GM06990 (cell line): ENCODE measurements at regions not wholly inside any gene's neighbourhood (a gene's known extent, or its start where the extent isn't known, plus 50 kb on each side); places are given as distances from the start of the nearest gene placed in this dataset.

Experiments
- DNase-seq: peaks from one replicate; pipeline ENCODE4 v3.0.0-alpha.2; 2011; ENCODE audit not compliant: insufficient read length; ENCODE audit errors: extremely low read depth
- H3K27me3 ChIP-seq: replicated peaks from 2 replicates; pipeline ENCODE4 v1.6.0; 2011; ENCODE audit warnings: low read length; ENCODE audit not compliant: control insufficient read depth, insufficient read depth
- H3K36me3 ChIP-seq: 2 replicates; pipeline ENCODE4 v1.5.1; 2011; ENCODE audit warnings: low read length; ENCODE audit not compliant: control insufficient read depth, insufficient read depth
- H3K4me3 ChIP-seq: replicated peaks from 2 replicates; pipeline ENCODE4 v1.5.1; 2011; ENCODE audit warnings: low read depth, mild to moderate bottlenecking, control low read depth, low read length
- CTCF ChIP-seq: IDR thresholded peaks from 2 replicates; pipeline ENCODE4 v1.5.1; 2011; ENCODE audit warnings: low read length, control low read depth, mild to moderate bottlenecking, inconsistent platforms; ENCODE audit not compliant: insufficient read depth, poor library complexity, severe bottlenecking

- Histone ChIP-seq H3K4me3 (no peak overlapping the region), H3K27me3 (no peaks in the 10 kb centered on the region), H3K36me3 (no peaks in the 10 kb centered on the region)
- DNase-seq: no peak
- no peak for TF ChIP-seq CTCF
Measured at GRCh38 chr7:153286763-153287162, 527.2 kb downstream of the ACTR3B start.

GRCh38 chr7:153290066-153290465 is 530.5 kb downstream of the ACTR3B start:
- H3K36me3 ChIP-seq: no peaks in the 10 kb centered on the region
- no peaks in the 10 kb centered on the region for H3K27me3 ChIP-seq
- no peak for DNase-seq
- TF ChIP-seq CTCF: no peak
- H3K4me3 ChIP-seq: no peak overlapping the region

GRCh38 chr7:153297141-153297540 is 537.6 kb downstream of the ACTR3B start:
- no peak overlapping the region for H3K4me3 ChIP-seq
- no peaks in the 10 kb centered on the region for H3K36me3 ChIP-seq
- no peaks in the 10 kb centered on the region for H3K27me3 ChIP-seq
- no peak for TF ChIP-seq CTCF
- DNase-seq: no peak

- TF ChIP-seq CTCF: no peak
Measured at GRCh38 chr7:153301936-153302335, 542.4 kb downstream of the ACTR3B start.

GRCh38 chr7:153320005-153320404 is 560.5 kb downstream of the ACTR3B start:
- Histone ChIP-seq H3K36me3 (no peaks in the 10 kb centered on the region), H3K27me3 (no peaks in the 10 kb centered on the region), H3K4me3 (no peak overlapping the region)
- no peak for DNase-seq
- no peak for TF ChIP-seq CTCF

More at GRCh38 chr7:153301936-153302335, 542.4 kb downstream of the ACTR3B start:
- Histone ChIP-seq H3K4me3 (no peak overlapping the region), H3K27me3 (no peaks in the 10 kb centered on the region), H3K36me3 (no peaks in the 10 kb centered on the region)
- DNase-seq: no peak

- TF ChIP-seq CTCF: no peak
- no peaks in the 10 kb centered on the region for H3K36me3 ChIP-seq
- H3K4me3 ChIP-seq: no peak overlapping the region
- no peak for DNase-seq
- no peaks in the 10 kb centered on the region for H3K27me3 ChIP-seq
Measured at GRCh38 chr7:153320681-153321080, 561.1 kb downstream of the ACTR3B start.
